DOHH2 (cell line): ENCODE measurements at regions not wholly inside any gene's neighbourhood (a gene's known extent, or its start where the extent isn't known, plus 50 kb on each side); places are given as distances from the start of the nearest gene placed in this dataset.

Source experiments
- EZH2phosphoT487 ChIP-seq: fragments of 200-600 bp; sonication (generic); IDR thresholded peaks from 2 replicates; pipeline ENCODE4 v1.6.1; 2017; ENCODE audit warnings: borderline replicate concordance, mild to moderate bottlenecking, antibody characterized with exemption, low read length, moderate library complexity, mixed read lengths
- TF ChIP-seq, protein P1 (sequence below): fragments of 200-600 bp; sonication (generic); IDR thresholded peaks from one replicate; pipeline ENCODE4 v1.5.1; 2014; ENCODE audit warnings: antibody characterized with exemption, mild to moderate bottlenecking, low read depth, low read length; ENCODE audit not compliant: poor library complexity, severe bottlenecking

DNA sequence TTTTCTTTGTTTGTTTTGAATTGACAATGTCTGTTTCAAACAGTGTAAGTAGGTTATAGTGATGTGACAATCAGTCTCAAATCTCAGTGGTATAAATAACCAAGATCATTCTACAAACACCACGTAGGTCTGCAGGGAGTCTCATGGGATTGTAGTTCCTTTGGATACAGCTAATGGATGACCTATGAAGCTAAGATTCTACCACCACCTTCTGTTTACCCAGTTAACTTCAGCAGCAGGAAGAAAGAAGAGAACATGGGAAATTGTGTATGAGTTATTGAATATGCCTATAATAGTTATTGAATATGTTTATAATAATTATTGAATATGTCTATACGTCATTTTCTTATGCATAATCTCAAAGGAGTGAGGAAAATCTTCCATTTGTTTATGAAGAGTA lies 63.9 kb upstream of the SLITRK5 start:
- TF ChIP-seq, protein P1, sequence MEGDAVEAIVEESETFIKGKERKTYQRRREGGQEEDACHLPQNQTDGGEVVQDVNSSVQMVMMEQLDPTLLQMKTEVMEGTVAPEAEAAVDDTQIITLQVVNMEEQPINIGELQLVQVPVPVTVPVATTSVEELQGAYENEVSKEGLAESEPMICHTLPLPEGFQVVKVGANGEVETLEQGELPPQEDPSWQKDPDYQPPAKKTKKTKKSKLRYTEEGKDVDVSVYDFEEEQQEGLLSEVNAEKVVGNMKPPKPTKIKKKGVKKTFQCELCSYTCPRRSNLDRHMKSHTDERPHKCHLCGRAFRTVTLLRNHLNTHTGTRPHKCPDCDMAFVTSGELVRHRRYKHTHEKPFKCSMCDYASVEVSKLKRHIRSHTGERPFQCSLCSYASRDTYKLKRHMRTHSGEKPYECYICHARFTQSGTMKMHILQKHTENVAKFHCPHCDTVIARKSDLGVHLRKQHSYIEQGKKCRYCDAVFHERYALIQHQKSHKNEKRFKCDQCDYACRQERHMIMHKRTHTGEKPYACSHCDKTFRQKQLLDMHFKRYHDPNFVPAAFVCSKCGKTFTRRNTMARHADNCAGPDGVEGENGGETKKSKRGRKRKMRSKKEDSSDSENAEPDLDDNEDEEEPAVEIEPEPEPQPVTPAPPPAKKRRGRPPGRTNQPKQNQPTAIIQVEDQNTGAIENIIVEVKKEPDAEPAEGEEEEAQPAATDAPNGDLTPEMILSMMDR: no peak
- no peak for TF ChIP-seq EZH2phosphoT487
